GM18502 (cell line): ENCODE measurements at regions not wholly inside any gene's neighbourhood (a gene's known extent, or its start where the extent isn't known, plus 50 kb on each side); places are given as distances from the start of the nearest gene placed in this dataset.
A peak's percentile ranks its signal among the peaks of the same experiment; 100 is the strongest.
"Not testable (repeated sequence)": the region's sequence is repeated elsewhere in the genome, so short reads cannot be mapped to it uniquely, and the experiment has no call there.

ENCODE experiments used
- ATAC-seq: cut with Tn5 transposase; IDR thresholded peaks from one replicate; pipeline ENCODE4 v1.9.1; 2021; ENCODE audit warnings: mild to moderate bottlenecking; ENCODE audit not compliant: unreplicated experiment, poor library complexity

GRCh38 chr3:181915551-181915950 is 203.8 kb downstream of the SOX2 start:
- no peak for ATAC-seq

DNA sequence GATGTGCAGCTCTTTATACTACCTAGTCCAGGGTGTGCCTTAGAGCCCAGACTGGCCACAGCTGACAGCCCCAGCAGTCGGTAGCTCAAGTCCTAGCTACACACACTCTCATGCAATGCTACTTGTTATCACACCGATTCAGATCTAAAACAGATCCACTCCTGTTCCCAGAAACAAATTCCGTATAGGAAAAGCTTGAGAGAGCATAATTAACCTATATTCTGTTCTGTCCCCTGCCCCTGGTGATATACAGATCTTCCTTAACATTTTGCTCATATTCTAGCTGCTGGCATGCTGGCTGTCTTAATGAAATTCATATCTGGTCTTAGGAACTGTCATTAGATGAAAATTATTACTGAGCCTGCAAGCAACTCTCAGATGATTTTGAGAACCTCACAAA is 204.3 kb downstream of the SOX2 start:
- ATAC-seq: no peak

DNA sequence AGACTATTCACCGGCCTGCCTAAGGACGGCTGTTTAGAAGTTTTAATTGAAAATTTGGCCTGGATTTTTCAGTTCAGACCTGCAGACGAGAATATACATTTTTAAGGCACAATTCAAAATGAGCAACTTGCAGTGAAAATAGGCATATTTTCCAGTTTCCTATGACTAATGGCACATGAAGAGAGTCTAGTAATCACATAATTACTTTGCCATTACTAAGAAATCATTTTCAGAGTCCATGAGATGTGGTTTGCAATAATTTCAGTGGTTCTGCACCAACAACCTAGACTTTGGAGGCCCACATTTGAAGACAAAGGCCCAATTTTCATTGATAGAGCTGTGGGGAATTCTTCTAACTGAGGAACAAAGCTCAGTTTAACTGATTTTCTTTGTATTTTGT is 205.3 kb downstream of the SOX2 start:
- ATAC-seq: no peak

DNA sequence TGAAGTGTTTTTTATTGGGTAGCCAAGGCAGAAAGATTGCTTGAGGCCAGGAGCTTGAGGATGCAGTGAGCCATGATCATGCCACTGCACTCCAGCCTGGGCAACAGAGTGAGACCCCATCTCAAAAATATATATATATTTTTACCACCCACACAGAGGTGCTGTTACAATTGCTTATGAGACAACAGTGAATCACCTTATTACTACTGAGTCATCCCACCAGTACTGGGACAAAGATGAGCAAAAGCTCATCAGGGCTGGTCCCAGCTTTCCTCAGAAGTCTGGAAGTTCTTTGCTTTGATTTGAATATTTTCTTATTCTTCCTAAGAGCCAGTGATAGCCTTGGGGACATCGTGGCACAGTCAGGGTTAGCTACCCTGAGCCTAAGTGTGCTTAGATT is 207.7 kb downstream of the SOX2 start:
- no peak for ATAC-seq

DNA sequence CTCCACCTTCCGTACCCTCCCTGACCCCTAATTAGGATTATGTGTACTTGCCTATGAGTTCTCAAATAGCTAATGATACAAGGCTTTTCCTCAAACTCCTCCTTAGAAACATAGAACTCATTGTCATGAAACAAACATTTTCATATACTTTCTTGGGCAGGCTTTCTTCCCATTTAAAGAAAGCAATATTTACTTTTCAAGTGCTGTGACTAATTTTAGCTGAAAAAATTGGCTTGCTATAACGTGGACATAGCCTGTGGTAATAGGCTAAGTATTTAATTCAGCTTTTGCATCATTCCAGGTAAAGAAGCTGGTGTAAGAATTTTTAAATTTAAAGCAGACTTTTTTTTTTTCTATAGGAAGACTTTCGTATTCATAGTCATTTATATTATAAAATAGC is 208.7 kb downstream of the SOX2 start:
- no peak for ATAC-seq

DNA sequence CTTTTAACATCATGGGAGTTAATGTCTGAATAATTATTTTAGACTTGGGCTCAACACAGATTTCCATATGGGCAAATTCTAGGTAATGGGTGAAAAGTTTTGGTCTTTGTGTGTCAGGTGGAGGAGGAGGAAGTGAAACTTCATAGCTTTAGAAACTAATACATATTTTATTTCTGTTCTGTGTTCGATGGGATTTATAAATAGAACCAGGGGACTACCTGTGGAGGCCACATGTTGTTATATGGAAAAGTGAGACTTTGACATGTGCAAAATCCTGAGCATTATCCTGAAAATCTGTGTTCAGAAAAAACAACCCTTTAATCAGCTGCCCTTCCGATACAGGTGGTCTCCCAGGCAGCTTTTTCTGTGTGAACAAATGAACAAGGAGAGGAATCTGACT is 209.5 kb downstream of the SOX2 start:
- peak; percentile 95 for ATAC-seq

DNA sequence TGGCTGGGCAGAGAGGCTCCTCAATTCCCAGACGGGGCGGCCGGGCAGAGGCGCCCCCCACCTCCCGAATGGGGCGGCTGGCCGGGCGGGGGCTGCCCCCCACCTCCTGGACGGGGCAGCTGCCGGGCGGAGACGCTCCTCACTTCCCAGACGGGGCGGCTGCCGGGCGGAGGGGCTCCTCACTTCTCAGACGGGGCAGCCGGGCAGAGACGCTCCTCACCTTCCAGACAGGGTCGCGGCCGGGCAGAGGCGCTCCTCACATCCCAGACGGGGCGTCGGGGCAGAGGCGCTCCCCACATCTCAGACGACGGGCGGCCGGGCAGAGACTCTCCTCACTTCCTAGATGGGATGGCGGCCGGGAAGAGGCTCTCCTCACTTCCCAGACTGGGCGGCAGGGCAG is 214.1 kb downstream of the SOX2 start:
- ATAC-seq: not testable (repeated sequence)

DNA sequence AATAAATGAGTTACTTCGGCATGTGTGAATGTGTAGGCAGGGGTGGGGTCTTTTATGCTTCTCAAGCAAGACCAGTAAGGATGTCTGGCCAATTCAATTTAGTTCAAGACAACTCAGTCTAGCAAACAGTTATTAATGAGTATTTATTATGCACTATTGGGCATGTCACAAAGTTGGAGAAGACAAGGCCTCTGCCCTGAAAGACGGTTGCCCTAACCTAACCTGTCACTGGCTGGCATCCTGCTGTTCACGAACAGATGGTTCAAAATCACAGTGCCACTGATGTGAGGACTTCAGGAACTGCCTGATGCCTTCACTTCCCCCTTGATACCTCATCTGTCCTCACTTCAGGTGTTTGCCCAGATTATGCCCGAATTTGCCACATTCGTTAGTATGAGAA is 217.8 kb downstream of the SOX2 start:
- ATAC-seq: no peak

DNA sequence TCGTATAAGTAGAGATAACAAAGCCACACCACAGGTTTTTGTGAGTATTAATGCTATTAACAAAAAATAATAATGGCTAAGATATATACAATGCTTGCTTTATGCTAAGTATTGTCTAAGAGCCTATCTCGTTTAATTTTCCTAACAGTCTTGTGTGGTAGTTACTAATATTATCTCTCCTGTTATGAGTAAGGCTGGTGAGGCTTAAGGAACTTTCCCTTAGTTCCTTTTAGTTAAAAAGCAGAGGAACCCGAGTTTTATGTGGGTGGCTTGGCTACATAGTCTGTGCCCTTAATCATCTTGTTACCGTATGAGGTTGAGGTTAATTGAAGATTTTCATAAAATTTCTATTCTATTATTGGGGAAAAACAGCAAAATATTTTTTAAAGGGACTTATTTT is 218.4 kb downstream of the SOX2 start:
- ATAC-seq: no peak

DNA sequence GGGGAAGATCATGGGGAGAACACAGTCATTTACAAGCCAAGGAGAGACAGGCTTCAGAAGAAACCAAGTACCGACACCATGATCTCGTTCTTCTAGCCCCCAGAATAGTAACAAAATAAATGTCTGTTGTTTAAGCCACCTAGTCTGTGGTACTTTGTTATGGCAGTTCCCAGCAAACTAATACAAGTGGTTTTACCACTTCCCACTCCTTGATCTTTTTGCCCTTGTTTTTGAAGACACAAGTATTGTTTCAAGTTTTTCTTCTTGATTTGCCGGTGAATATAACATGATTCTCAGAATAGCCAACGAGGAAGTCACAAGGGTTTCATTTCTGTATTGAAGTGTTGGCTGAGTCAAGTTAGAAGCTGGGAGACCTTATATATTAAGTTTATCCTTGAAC is 220.3 kb downstream of the SOX2 start:
- ATAC-seq: peak; percentile 62

GRCh38 chr3:181933052-181933618 is 221.4 kb downstream of the SOX2 start:
- no peak for ATAC-seq

DNA sequence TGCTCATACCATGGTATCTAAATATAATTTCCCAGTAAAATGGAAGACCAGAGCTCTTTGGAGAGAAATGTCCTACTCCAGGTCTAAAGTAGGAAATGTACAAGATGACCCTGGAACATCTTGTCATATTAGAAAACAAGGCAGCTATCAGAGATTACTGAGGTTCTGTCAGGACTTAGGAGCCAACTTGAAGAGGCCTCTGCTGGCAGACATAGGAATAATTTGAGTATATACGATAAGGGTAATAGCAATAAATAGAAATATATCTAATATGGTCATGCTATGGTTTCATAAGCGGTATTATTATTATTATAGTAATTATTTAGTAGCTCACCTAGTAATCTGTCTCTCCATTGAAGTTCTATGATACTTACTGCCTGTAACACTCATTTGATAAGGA is 224.2 kb downstream of the SOX2 start:
- no peak for ATAC-seq

GRCh38 chr3:181936774-181937173 is 225.0 kb downstream of the SOX2 start:
- ATAC-seq: no peak

GRCh38 chr3:181938580-181938979 is 226.9 kb downstream of the SOX2 start:
- ATAC-seq: not testable (repeated sequence)

- no peak for ATAC-seq
Measured at GRCh38 chr3:181940703-181941102, 229.0 kb downstream of the SOX2 start.

GRCh38 chr3:181941250-181941649 is 229.5 kb downstream of the SOX2 start:
- ATAC-seq: peak; percentile 92

DNA sequence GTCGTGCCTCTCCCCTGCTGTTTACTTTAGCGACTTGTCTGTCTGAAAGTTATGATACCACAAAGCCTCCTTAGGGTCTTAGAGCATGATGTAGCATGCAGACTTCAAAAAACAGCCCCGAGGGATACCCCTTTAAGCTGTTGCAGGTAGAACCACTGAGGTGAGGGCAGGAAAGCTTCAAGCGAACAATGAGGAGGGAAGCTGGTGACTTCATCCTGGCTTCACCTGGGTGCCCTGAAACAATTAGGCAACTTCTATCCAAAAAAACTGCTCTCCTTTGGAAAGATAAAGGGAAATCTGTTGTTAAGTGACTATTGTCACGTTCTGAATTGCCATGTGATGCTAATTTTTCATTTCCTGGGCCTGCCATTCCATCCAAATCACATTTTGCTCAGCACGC is 231.6 kb downstream of the SOX2 start:
- ATAC-seq: no peak

GRCh38 chr3:181947606-181948005 is 235.9 kb downstream of the SOX2 start:
- ATAC-seq: no peak

DNA sequence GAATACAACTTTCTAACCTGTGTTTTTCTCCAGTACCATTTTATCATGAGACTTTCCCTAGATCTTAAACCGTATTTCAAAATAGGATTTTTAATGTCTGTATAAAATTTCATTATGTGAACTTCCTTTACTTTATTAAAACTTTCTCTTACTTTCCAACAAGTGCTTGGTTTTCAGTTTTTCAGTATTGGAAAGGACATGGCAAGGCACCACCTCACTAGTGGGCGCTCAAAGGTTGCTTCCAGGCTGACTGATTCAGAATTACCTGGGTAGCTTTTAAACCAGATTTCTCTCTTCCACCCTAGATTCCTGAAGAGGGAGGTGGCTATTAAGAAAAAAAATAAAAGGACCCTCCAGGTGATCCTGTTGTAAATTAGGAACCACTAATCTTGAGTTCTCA is 236.6 kb downstream of the SOX2 start:
- ATAC-seq: no peak

- ATAC-seq: no peak
Measured at GRCh38 chr3:181952221-181952620, 240.5 kb downstream of the SOX2 start.

DNA sequence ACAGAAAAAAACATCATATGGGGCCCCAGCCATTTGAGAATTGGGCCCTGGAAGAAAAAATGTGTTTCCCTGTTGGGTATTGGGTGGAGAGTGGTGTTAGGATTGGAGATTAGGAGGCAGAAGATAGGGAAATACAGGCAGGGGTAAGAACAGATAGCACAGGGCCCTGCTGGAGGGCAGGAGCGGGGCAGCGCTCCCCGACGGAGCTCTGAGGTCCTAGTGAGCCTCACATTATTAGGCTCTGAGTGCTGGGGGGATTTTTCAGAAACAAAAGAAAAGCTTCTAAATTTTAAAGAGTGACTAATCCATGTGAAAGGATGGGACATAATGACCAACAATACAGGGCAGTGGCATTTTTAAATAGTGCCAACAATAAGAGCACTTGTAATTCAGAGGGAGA is 241.2 kb downstream of the SOX2 start:
- no peak for ATAC-seq

DNA sequence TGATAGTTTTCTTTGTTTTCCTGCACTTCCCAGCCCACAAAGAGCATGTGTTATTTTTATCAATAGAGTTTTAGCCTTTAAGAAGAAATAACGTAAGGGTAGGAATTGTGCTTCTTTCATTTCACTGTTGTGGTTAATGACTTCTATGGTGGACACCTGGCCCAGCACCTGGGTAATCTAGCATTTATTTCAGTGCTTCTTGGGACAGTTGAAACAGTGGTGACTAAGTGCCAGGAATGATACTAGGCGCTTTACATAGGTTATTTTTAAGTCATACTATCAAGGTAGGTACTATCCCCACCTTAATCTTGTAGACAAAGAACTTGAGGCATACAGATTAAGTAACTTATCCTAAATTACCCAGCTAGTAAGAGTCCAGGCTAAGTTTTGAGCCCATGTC is 243.8 kb downstream of the SOX2 start:
- no peak for ATAC-seq

DNA sequence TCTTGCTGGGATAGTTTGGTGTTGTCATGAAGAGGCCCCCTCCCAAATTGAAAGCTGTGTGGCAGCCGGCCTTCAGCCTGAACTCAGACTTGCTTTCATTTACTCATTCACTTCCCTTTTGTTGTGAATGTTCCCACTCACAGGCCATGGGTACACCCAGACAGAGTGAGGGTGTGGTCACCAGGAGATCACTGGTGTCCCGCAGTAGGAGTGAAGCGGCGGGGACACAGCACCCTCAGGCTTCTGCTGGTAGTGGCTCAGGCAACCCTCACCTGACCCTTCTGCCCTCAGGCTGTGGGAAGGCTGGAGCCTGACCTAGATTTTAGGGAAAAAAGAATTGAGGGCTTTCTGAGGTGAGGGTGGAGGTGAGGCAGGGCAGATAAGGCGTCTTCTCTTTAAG is 244.4 kb downstream of the SOX2 start:
- ATAC-seq: no peak
